ENCODE measurements at regions not wholly inside any gene's neighbourhood (a gene's known extent, or its start where the extent isn't known, plus 50 kb on each side); places are given as distances from the start of the nearest gene placed in this dataset.

GRCh38 chr7:45470031-45470430 is 104.1 kb upstream of the ADCY1 start:
- DNase-seq (ENCODE audit: low read depth in 1 of 2, low spot score in 1 of 2): no peak
- Histone ChIP-seq H3K27ac (replicated peaks) (no peak overlapping the region), H3K4me3 (replicated peaks; ENCODE audit: insufficient read depth, low read length) (no peak overlapping the region), H3K27me3 (ENCODE audit: insufficient read depth, poor library complexity, severe bottlenecking) (no peaks in the 10 kb centered on the region)
- TF ChIP-seq GABPA (IDR thresholded peaks at IDR 0.05; ENCODE audit: low read depth): no peak
- TF ChIP-seq SPI1 (IDR thresholded peaks at IDR 0.05; ENCODE audit: borderline replicate concordance, low read depth): no peak
- no peak for TF ChIP-seq POLR2AphosphoS5 (IDR thresholded peaks at IDR 0.05; ENCODE audit: low read depth)
- TF ChIP-seq, protein P1, sequence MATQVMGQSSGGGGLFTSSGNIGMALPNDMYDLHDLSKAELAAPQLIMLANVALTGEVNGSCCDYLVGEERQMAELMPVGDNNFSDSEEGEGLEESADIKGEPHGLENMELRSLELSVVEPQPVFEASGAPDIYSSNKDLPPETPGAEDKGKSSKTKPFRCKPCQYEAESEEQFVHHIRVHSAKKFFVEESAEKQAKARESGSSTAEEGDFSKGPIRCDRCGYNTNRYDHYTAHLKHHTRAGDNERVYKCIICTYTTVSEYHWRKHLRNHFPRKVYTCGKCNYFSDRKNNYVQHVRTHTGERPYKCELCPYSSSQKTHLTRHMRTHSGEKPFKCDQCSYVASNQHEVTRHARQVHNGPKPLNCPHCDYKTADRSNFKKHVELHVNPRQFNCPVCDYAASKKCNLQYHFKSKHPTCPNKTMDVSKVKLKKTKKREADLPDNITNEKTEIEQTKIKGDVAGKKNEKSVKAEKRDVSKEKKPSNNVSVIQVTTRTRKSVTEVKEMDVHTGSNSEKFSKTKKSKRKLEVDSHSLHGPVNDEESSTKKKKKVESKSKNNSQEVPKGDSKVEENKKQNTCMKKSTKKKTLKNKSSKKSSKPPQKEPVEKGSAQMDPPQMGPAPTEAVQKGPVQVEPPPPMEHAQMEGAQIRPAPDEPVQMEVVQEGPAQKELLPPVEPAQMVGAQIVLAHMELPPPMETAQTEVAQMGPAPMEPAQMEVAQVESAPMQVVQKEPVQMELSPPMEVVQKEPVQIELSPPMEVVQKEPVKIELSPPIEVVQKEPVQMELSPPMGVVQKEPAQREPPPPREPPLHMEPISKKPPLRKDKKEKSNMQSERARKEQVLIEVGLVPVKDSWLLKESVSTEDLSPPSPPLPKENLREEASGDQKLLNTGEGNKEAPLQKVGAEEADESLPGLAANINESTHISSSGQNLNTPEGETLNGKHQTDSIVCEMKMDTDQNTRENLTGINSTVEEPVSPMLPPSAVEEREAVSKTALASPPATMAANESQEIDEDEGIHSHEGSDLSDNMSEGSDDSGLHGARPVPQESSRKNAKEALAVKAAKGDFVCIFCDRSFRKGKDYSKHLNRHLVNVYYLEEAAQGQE (IDR thresholded peaks at IDR 0.05; ENCODE audit: insufficient replicate concordance, low read depth): no peak
- TF ChIP-seq, protein P2, sequence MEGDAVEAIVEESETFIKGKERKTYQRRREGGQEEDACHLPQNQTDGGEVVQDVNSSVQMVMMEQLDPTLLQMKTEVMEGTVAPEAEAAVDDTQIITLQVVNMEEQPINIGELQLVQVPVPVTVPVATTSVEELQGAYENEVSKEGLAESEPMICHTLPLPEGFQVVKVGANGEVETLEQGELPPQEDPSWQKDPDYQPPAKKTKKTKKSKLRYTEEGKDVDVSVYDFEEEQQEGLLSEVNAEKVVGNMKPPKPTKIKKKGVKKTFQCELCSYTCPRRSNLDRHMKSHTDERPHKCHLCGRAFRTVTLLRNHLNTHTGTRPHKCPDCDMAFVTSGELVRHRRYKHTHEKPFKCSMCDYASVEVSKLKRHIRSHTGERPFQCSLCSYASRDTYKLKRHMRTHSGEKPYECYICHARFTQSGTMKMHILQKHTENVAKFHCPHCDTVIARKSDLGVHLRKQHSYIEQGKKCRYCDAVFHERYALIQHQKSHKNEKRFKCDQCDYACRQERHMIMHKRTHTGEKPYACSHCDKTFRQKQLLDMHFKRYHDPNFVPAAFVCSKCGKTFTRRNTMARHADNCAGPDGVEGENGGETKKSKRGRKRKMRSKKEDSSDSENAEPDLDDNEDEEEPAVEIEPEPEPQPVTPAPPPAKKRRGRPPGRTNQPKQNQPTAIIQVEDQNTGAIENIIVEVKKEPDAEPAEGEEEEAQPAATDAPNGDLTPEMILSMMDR (IDR thresholded peaks at IDR 0.05; ENCODE audit: insufficient read depth, low read length): no peak

GRCh38 chr7:45479781-45480180 is 94.4 kb upstream of the ADCY1 start:
- no peak for DNase-seq (ENCODE audit: low read depth in 1 of 2, low spot score in 1 of 2)
- H3K4me3 ChIP-seq (replicated peaks; ENCODE audit: insufficient read depth, low read length): no peak overlapping the region
- no peak overlapping the region for H3K27ac ChIP-seq (replicated peaks)
- H3K27me3 ChIP-seq (ENCODE audit: insufficient read depth, poor library complexity, severe bottlenecking): no peaks in the 10 kb centered on the region
- TF ChIP-seq GABPA (IDR thresholded peaks at IDR 0.05; ENCODE audit: low read depth) (no peak), SPI1 (IDR thresholded peaks at IDR 0.05; ENCODE audit: borderline replicate concordance, low read depth) (no peak), POLR2AphosphoS5 (IDR thresholded peaks at IDR 0.05; ENCODE audit: low read depth) (no peak)
- TF ChIP-seq, protein P1 (IDR thresholded peaks at IDR 0.05; ENCODE audit: insufficient replicate concordance, low read depth): no peak
- TF ChIP-seq, protein P2 (IDR thresholded peaks at IDR 0.05; ENCODE audit: insufficient read depth, low read length): no peak

DNA sequence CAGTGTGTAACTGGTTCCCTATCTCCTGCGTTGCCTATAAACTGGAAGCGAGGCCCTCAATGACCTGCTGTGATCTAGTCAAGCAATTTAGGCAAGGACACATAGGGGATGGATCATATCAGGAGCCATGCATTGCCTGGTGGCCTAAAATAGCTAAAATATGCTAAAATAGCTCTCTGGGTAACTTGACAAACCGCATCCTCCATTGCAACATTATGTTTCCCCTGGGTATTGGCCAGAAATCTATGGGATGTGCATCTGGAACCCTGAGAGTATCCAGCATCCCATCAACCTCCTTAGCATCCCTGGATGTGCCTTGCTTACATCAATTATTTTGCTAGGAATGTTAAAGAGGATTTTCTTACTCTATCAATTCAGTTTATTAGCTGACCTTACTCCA is 91.7 kb upstream of the ADCY1 start:
- DNase-seq (ENCODE audit: low read depth in 1 of 2, low spot score in 1 of 2): no peak
- no peak overlapping the region for H3K27ac ChIP-seq (replicated peaks)
- no peaks in the 10 kb centered on the region for H3K27me3 ChIP-seq (ENCODE audit: insufficient read depth, poor library complexity, severe bottlenecking)
- no peak overlapping the region for H3K4me3 ChIP-seq (replicated peaks; ENCODE audit: insufficient read depth, low read length)
- TF ChIP-seq, protein P1 (IDR thresholded peaks at IDR 0.05; ENCODE audit: insufficient replicate concordance, low read depth): no peak
- TF ChIP-seq GABPA (IDR thresholded peaks at IDR 0.05; ENCODE audit: low read depth): no peak
- TF ChIP-seq, protein P2 (IDR thresholded peaks at IDR 0.05; ENCODE audit: insufficient read depth, low read length): no peak
- no peak for TF ChIP-seq POLR2AphosphoS5 (IDR thresholded peaks at IDR 0.05; ENCODE audit: low read depth)
- no peak for TF ChIP-seq SPI1 (IDR thresholded peaks at IDR 0.05; ENCODE audit: borderline replicate concordance, low read depth)
